ENCODE measurements at regions not wholly inside any gene's neighbourhood (a gene's known extent, or its start where the extent isn't known, plus 50 kb on each side); places are given as distances from the start of the nearest gene placed in this dataset.

GRCh38 chr3:126263539-126263938 is 83.2 kb upstream of the ALDH1L1 start:
- TF ChIP-seq EZH2phosphoT487 (IDR thresholded peaks at IDR 0.05; ENCODE audit: low read length): no peak
- TF ChIP-seq CTCF (IDR thresholded peaks at IDR 0.05; ENCODE audit: low read length): no peak
